Medulla oblongata (tissue), 1 donor: ENCODE measurements at regions not wholly inside any gene's neighbourhood (a gene's known extent, or its start where the extent isn't known, plus 50 kb on each side); places are given as distances from the start of the nearest gene placed in this dataset.

ENCODE experiments used
- DNase-seq: peaks from one replicate; pipeline ENCODE4 v3.0.0-alpha.2; 2015; ENCODE audit errors: extremely low spot score

GRCh38 chr11:92902417-92902816 lies 67.0 kb upstream of the MTNR1B start:
- DNase-seq: no peak

GRCh38 chr11:92907671-92908070 lies 61.8 kb upstream of the MTNR1B start:
- DNase-seq: no peak

GRCh38 chr11:92909214-92909613 lies 60.2 kb upstream of the MTNR1B start:
- DNase-seq: no peak

GRCh38 chr11:92911478-92911877 lies 58.0 kb upstream of the MTNR1B start:
- no peak for DNase-seq

- DNase-seq: no peak
Measured at GRCh38 chr11:92915551-92915950, 53.9 kb upstream of the MTNR1B start.

GRCh38 chr11:92916299-92916698 lies 53.2 kb upstream of the MTNR1B start:
- no peak for DNase-seq

GRCh38 chr11:92917927-92918326 lies 51.5 kb upstream of the MTNR1B start:
- DNase-seq: no peak

GRCh38 chr11:92919048-92919447 lies 50.4 kb upstream of the MTNR1B start:
- no peak for DNase-seq
